H1 (cell line): ENCODE measurements at regions not wholly inside any gene's neighbourhood (a gene's known extent, or its start where the extent isn't known, plus 50 kb on each side); places are given as distances from the start of the nearest gene placed in this dataset.
A peak's percentile ranks its signal among the peaks of the same experiment; 100 is the strongest.

ENCODE experiments used
- ASH2L ChIP-seq: fragments of 200-600, 300-600 bp; sonication (generic); IDR thresholded peaks from one replicate; pipeline ENCODE4 v1.7.1; 2017; ENCODE audit warnings: low read length
- CHD7 ChIP-seq: fragments of 300-600 bp; sonication (generic); IDR thresholded peaks from 2 replicates; pipeline ENCODE4 v1.7.1; 2012; ENCODE audit warnings: low read length, moderate library complexity, mild to moderate bottlenecking, inconsistent platforms; ENCODE audit not compliant: insufficient replicate concordance
- CREB1 ChIP-seq: IDR thresholded peaks from 2 replicates; pipeline ENCODE4 v1.6.1; 2012; ENCODE audit warnings: inconsistent platforms
- EP300 ChIP-seq, 2 experiments: IDR thresholded peaks; 1 replicate in 1 of 2; 2 replicates in 1 of 2; pipeline ENCODE4 v1.6.1; 2011 to 2012; ENCODE audit warnings: low read depth in 2 of 2, low read length in 2 of 2, mild to moderate bottlenecking in 2 of 2, borderline replicate concordance in 1 of 2, inconsistent platforms in 1 of 2, moderate library complexity in 1 of 2
- MAFK ChIP-seq: IDR thresholded peaks from 2 replicates; pipeline ENCODE4 v1.6.1; 2012; ENCODE audit warnings: low read depth, mild to moderate bottlenecking, improper control_type of control experiment, low read length
- POLR2A ChIP-seq, 2 experiments: IDR thresholded peaks; 1 replicate in 1 of 2; 2 replicates in 1 of 2; pipeline ENCODE4 v1.6.1; 2011; ENCODE audit warnings: low read depth in 2 of 2, low read length in 2 of 2, mild to moderate bottlenecking in 2 of 2; ENCODE audit errors: control extremely low read depth in 1 of 2
- TEAD4 ChIP-seq: IDR thresholded peaks from 2 replicates; pipeline ENCODE4 v1.6.1; 2012; ENCODE audit warnings: low read depth, low read length, inconsistent platforms, mixed read lengths

GRCh38 chr11:15551901-15552851 lies 437.5 kb downstream of the INSC start (continued):
- TF ChIP-seq CHD7 (peak; percentile 35), ASH2L (no peak), TEAD4 (peak; percentile 69; the same call in 1 of the 2 replicates), MAFK (no peak), CREB1 (no peak), POLR2A (IDR thresholded peaks at IDR 0.05; ENCODE audit: control extremely low read depth in 1 of 2, low read depth in 2 of 2, low read length in 2 of 2) (no peak), EP300 (IDR thresholded peaks at IDR 0.05; ENCODE audit: borderline replicate concordance in 1 of 2, low read depth in 2 of 2, low read length in 2 of 2) (0 out of 3 replicates have a peak, but pooled peaks of 1 of the 2 experiments have one; percentile 22)
